Cerebellar nuclear complex (tissue), 1 donor: ENCODE measurements at regions not wholly inside any gene's neighbourhood (a gene's known extent, or its start where the extent isn't known, plus 50 kb on each side); places are given as distances from the start of the nearest gene placed in this dataset.
"Not testable (repeated sequence)": the region's sequence is repeated elsewhere in the genome, so short reads cannot be mapped to it uniquely, and the experiment has no call there.

ENCODE experiments used
- DNase-seq, 2 experiments: peaks; one replicate each; lab custom pipeline; 2025; lab: John Stamatoyannopoulos, UW

DNA sequence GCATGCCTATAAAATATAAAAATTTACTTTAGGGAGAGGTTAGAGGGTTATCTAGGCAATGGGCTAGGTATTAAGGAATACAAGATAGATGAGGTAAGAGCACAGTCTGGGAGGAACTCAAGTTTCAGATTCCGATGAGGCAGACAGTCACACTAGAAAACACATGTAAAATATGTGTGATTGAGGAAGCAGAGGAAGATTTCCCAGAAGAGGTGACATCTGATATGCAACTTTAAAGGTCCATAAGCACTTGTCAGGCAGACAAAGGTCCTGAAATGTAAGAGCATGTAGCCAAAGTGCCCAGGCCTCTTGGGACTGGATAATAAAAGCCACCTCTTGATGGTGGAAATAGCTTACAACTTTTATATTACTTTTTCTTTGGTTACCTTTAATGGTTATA lies 81.1 kb upstream of the AADAT start:
- DNase-seq = no peak

DNA sequence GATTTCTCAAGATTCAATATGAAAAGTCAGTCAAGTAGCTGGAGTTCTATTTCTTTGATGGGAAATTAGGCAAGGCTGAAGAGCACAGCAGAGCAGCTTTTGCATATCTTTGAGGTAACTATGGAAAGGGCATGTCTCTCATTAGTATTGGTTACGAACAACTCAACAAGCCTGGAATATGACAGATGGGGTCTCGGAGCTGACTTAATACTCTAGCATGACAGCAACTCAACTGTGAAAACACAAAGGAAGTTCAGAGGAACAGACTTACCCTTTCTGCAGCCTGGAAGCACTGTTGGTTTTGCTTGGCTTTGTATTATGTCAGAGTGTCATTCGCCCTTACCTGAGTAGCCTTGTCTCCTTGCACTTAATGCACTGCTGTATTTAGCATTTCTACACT lies 79.9 kb upstream of the AADAT start:
- DNase-seq = no peak

DNA sequence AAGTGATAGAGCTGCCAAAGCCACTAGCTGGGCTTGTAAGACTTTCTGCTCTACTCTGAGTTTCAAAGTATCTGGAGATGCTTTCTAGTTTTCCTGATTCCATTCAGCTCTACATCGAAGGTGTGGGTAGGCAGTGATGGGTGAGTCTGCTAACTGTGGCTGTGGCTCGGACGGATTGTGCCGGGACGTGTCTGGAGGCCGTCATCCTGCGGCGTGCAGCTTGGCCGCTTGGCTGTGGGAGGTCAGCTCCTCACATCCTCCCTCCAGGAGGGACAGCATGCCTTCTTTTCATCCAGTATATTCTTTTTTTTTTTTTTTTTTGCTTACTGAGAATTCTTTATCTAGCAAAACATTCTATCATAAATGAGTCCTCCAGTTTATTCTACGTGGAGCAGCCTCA lies 77.9 kb upstream of the AADAT start:
- no peak for DNase-seq

DNA sequence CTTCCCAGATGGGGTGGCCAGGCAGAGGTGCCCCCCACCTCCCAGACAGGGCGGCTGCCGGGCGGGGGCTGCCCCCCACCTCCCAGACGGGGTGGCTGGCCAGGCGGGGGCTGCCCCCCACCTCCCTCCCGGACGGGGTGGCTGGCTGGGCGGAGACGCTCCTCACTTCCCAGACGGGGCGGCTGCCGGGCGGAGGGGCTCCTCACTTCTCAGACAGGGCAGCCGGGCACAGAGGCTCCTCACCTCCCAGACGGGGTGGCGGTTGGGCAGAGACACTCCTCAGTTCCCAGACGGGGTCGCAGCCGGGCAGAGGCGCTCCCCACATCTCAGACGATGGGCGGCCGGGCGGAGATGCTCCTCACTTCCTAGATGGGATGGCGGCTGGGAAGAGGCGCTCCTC lies 76.4 kb upstream of the AADAT start:
- DNase-seq = not testable (repeated sequence)

DNA sequence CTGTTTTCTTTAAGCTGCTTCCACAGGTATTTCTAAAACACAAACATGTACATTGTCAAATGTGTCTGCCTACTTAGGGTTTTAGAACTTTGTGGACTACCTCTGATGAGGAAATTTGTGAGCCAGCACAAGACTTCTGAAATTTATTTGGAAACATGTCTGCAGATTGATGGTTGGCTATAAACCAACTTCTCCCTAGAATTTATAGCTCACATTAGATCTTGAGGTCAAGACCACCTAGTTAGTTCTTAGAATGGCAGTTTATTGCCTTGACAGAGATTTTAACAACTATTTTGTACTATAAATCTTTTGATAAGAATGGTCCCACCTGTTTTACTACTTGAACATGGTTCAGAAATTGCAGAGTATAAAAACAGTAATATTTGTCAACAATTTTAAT lies 72.7 kb upstream of the AADAT start:
- no peak for DNase-seq

DNA sequence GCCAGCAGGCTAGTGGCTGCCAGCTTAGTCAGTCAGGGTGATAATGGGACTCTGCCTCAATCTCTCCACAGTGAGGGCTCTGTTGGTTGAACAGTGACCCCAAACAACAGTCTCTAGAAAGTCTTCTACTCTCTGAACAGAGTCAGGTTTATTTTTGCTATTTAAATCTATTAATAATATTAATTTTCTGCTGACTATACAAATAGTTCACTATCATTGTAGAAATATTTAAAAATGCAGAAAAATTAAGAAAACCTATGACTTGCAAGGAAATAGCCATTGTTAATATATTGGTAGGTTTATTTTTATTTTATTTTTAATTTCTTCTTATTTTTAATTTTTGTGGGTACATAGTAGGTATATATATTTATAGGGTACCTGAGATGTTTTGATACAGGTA lies 67.9 kb upstream of the AADAT start:
- DNase-seq = no peak

DNA sequence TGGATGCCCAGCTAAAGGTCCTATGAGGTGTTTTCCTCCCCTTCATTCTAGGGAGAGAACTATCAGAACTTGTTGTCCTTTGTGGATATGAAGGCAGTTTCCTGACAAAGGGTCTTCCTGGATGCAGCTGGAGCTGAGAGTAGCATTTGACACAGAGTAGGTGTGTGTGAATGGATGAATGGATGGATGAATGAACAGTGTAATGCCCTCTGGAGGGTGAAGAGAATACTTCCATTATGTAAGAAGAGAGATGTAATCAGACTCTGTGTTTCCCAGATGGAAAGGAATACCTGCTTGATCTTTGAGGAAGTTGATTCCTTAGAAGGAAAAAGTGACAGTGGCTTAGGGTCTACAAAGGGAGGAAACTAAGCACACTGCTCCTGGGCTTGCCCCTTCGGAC lies 55.4 kb upstream of the AADAT start:
- DNase-seq = no peak

DNA sequence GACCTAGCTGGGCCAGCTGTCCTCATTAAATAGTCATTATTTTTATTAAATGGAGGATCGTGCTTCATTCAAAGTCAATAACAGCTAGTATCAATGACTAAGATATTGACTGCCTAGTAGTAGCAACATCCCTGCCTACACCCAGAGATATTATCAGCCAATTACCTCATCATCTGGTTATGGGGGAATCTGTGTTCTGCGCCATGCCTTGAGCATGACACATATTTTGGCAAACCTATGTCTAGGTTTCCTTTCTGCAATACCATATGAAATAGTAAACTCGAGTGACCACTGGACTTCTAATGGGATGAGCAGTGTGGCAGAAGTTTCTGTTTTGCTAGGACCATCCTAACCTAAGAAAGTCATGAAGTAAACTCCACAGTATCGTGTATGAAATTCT lies 50.0 kb upstream of the AADAT start:
- no peak for DNase-seq
